Fibroblast of skin of left biceps (primary cell): ENCODE measurements at regions not wholly inside any gene's neighbourhood (a gene's known extent, or its start where the extent isn't known, plus 50 kb on each side); places are given as distances from the start of the nearest gene placed in this dataset.
"Not testable (repeated sequence)": the region's sequence is repeated elsewhere in the genome, so short reads cannot be mapped to it uniquely, and the experiment has no call there.

ENCODE experiments used
- DNase-seq, 2 experiments: peaks; one replicate each; pipeline ENCODE4 v3.0.0-alpha.2; 2013; ENCODE audit warnings: low read depth in 2 of 2

DNA sequence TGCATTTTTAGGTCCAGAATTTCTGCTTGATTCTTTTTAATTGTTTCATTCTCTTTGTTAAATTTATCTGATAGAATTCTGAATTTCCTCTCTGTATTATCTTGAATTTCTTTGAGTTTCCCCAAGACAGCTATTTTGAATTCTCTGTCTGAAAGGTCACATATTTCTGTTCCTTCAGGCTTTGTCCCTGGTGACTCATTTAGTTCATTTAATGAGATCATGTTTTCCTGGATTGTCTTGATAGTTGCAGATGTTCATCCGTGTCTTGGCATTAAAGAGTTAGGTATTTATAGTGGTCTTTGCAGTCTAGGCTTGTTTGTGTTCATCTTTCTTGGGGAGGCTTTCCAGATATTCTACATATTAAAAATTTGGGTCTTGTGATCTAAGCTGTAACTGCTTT, 694.8 kb upstream of the CCDC179 start:
- peak in 1 of 2 experiments; percentile 1 for DNase-seq

DNA sequence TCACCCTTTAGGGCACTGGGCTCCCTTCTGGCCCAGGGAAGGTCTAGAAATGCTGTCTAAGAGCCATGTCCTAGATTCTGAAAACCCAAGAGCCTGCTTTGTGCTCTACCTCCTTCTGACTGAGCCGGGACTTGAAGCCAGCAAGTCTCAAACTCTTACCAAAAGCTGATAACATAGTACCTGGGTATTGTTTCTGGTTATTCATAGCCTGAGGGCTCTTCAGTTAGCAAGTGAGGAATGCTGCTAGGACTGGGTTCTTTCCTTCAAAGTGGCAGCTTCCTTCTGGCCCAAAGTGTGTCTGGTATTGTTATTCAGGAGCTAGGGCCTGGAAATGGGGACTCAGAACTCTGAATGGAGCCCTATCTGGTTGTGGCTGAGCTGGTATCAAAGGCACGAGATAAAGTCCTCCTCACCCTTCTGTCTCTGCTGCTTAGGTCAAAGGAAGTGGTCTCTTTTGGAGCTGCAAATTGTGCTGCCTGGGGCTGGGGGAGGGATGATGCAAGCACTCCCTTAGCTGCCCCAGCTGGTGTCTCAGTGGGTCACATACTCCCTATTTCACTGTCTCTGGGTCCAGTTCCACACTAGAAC, 696.0 kb upstream of the CCDC179 start:
- no peak for DNase-seq

DNA sequence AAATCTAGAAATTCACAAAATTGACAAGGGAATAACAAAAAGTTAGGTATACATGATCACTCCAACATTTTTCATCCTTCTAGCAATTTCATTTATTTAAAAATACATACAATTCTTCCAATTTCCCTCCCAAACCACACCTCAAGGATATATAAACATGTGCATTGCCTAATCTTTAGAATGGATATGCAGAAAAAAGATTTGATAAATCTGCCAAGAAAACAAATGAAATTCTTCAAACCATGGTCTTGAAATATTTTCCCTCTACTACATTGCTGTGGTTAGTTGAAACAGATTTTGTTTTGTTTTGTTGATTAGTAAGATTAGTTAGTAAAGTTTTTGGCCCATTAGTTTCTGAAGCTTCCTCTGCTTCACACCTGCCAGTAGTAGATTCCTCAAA, 703.3 kb upstream of the CCDC179 start:
- no peak for DNase-seq

GRCh38 chr11:23564370-23564769, 704.1 kb upstream of the CCDC179 start:
- DNase-seq, result no peak

DNA sequence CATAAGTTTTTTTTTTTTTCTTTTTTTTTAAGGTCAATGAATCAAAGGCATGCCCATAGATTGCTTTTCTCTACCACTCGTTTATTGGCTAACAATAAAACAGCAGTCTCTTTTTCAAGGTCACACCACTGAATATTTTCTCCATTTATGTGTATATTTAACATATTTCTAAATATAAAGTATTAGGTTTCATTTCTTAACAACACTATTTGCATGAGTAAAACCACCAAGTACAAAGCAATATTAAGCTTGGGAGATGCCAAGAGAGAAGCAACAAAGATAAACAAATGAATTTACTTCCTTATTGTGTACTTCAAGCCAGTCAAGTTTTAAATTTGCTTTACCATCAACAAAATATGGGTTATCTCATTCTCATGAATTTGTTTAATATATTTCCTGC, 708.9 kb upstream of the CCDC179 start:
- no peak for DNase-seq

DNA sequence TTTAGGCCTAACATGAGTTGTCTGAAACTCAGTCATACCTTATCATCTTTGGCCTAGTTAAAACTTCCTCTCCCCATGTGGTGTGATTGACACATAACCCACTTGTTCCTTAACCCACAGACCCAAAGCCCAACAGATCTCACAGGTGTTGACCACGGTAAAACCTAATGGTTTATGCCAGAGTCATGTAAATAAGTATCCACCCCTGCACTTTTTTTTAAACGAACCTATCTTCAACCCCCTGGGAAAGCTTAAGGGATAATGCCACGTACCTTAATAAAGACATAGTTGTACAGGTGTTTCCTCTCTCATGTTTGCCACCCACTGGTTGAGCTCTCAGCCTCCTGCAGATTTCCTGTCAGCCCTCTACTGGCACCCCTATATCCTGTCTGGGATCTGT, 709.3 kb upstream of the CCDC179 start:
- no peak for DNase-seq

- DNase-seq, result no peak
Observed at GRCh38 chr11:23570828-23571227, 710.6 kb upstream of the CCDC179 start.

- DNase-seq, result no peak
Observed at GRCh38 chr11:23573429-23573828, 713.2 kb upstream of the CCDC179 start.

DNA sequence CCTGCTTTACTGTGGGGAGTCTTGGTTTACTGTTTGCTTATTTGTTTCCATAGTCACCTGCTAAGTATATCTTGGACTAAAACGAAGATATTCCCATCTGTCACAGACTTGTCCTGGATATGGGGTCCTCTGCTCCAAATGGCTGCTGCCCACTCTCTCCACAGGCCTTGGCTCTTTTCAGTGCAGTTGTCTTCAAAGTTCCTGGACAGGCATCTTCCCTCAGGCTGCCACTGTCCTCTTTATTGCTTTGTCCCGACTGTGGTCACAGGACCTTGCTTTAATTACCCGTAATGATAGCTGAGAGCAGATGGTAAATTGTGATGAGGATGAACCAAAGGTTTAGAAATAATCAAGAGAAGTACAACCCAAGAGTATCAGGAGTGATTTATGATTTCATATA, 713.9 kb upstream of the CCDC179 start:
- no peak for DNase-seq

DNA sequence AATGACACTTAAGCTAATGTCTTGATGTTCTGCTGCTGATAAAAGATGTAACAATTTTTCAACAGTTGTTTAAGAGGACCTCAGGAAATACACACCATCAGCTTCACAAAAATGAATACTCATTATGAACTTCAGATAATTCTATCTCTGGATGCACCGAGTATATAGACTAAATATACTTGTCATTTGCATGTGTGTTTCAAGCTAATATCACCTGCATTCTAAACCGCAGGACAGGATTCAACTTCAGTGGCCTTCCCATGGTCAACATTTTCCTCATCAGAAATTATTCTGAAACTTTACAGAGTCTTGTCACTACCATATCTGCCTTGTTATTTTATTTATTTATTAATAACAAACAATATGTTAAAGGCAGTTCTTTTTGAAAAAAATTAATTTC, 717.0 kb upstream of the CCDC179 start:
- DNase-seq, result no peak

- no peak for DNase-seq
Observed at GRCh38 chr11:23585416-23586104, 725.3 kb upstream of the CCDC179 start.

DNA sequence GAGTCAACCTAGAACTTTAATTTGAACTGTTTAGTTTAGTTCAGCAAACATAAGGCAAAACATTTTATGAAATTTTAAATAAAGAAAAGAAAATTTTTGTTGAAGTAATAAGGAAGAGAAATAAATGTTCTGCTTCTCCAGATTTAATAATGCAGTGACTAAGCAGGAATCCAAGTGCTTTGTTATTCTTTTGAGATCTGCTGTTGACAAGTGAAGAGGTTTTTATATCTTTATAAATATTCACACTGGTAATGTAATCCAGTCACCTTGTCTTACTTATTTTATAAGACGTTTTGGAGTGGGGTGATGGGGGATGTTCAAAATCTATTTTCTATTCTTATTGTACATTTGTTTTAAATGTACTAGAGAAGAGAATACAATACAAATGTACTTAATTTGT, 725.9 kb upstream of the CCDC179 start:
- DNase-seq, result no peak

GRCh38 chr11:23590596-23591308, 730.5 kb upstream of the CCDC179 start:
- no peak for DNase-seq

DNA sequence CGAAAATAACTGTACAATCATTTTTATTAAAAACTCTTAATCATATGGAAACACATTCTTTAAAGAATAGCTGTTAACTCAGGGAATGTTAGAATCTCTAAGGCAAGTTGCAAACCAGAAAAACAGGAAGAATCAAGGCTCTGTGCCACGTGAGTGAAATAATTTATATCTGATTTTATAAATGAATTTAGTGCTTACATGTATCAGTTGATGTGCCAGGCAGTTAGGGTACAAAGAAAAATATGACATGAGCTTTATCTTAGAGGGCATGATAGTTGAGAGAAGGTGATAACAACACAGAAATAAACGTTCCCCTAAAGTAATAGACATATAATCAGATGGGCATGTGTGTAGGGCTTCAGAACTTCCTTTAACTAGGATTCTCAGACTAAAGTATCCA, 734.5 kb upstream of the CCDC179 start:
- no peak for DNase-seq

DNA sequence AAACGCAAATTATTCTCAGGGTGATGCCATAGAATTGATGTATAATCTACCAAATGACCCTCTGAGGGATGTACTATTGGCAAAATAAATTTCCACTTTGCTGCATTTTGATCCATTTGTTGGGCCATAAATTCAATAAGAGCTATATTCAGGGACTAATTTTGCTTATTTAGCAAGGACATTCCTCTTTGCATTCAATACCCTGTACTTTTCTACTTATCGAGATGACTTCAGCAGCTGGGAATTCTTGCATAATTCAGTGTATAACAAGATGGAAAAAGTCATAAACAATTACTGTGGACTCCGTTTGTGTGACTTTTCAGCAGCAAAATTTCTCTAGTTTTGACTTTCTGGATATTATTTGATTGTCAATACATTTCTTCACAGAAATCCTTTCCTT, 744.7 kb upstream of the CCDC179 start:
- DNase-seq, result no peak

- no peak for DNase-seq
Observed at GRCh38 chr11:23606191-23606590, 745.9 kb upstream of the CCDC179 start.

GRCh38 chr11:23611726-23612125, 751.5 kb upstream of the CCDC179 start:
- DNase-seq, result no peak

GRCh38 chr11:23620617-23621016, 760.3 kb upstream of the CCDC179 start:
- DNase-seq, result no peak

DNA sequence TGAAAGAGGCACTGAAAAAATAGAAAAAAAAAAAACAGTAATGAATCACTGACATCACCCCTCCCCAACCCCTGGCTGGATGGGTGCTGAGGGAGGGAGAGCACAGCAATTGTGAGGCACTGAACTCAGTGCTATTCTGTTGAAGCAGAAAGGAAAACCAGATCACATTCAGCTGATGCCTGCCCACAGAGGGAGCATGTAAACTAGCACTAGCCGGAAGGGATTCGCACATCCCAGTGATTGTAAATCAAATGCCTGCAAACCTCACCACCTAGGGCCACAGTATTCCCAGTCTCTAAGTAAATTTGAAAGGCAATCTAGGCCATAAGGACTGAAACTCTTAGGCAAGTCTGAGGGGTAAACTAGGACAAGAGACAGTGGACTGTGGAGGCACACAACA, 772.0 kb upstream of the CCDC179 start:
- no peak for DNase-seq

DNA sequence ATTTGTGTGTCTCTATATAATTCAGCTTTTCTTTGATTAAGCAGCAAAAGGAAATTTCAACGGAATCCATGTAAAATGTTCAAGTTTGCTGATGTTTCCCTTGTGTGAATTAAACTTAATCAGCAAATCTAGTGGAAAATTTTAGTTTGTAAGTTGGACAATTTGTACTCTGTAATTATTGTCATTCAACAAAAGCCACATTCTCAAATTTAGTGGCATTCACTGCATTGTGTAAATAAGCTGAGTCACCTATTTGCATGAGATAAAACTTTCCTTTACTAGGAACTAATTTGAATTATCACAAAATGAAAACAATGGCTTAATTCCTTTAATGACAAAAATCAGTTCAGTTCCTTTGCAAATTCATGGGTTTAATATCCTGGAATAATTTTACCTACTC, 784.2 kb upstream of the CCDC179 start:
- no peak for DNase-seq

- DNase-seq, result not testable (repeated sequence)
Observed at GRCh38 chr11:23652336-23652735, 792.1 kb upstream of the CCDC179 start.

DNA sequence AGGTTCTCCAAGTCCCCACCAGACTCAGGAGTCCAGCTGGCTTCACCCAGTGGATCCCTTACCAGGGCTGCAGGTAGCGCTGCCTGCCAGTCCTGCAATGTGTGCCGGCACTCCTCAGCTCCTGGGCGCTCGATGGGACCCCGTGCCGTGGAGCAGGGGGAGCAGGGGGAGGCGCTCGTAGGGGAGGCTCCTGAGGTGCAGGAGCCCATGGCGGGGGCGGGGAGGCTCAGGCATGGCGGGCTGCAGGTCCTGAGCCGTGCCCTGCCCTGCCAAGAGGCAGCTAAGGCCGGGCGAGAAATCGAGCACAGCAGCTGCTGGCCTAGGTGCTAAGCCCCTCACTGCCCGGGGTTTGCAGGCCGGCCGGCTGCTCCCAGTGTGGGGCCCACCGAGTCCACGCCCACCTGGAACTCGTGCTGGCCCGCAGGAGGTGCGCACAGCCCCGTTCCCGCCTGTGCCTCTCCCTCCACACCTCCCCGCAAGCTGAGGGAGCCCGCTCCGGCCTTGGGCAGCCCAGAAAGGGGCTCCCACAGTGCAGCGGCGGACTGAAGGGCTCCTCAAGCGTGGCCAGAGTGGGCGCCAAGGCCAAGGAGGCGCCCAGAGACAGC, 792.9 kb upstream of the CCDC179 start:
- no peak for DNase-seq

DNA sequence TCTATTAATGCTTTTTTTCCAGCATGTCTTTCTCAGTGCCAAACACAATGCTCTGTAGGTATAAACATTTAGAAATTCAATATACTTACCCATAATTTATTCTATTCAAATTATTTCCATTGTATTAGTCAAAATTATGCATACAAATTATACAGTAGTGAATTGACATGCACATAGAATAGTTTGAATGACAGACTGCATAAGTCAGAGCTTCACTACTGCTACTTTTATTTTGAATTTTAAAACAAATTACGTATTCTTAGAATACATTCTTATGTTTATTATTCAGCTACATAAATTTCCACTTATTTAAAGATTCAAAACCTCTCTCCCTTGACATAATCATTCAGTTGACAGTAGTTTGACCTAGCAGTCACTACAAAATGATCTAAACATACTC, 808.0 kb upstream of the CCDC179 start:
- DNase-seq, result no peak
